D341Med (cell line): ENCODE measurements at regions not wholly inside any gene's neighbourhood (a gene's known extent, or its start where the extent isn't known, plus 50 kb on each side); places are given as distances from the start of the nearest gene placed in this dataset.
"Not testable (repeated sequence)": the region's sequence is repeated elsewhere in the genome, so short reads cannot be mapped to it uniquely, and the experiment has no call there.

Source experiments
- DNase-seq: peaks from one replicate; pipeline ENCODE4 v3.0.0; 2012; ENCODE audit warnings: low spot score

DNA sequence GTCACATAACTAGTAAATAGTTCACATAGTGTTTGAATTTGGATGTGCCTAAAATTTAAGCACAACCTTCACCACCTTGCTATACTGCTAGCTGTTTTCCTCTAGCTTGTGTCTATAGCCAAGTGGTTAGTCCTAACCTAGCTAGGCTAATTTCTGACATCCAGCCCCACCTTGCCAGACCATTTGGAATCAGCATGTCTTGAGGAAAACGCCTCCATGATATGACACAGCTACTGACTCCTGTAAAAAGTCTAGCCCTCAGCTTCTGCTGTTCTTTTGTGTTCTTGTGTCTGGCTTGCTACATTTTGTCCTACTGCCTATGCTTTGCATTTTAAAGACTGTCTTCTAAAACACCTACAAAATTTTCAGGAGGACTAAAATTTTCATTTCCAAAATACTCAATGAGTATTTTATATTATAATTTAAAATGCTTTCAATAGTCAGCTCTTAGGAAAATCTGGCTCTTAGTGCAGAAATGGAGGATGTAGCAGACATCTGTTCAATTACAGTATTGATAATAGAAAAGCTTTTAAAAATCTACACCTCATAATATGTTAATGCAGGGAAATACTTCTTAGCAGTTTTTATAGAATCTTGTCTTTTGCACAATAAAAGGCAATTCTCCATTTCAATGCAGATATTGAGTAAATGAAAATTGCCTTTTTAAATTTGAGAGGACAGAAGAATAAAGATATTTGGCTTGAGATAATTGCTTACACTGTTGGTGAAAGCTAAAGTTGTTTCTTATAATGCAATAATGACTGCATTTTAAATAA is 160.8 kb upstream of the APP start:
- DNase-seq: no peak

DNA sequence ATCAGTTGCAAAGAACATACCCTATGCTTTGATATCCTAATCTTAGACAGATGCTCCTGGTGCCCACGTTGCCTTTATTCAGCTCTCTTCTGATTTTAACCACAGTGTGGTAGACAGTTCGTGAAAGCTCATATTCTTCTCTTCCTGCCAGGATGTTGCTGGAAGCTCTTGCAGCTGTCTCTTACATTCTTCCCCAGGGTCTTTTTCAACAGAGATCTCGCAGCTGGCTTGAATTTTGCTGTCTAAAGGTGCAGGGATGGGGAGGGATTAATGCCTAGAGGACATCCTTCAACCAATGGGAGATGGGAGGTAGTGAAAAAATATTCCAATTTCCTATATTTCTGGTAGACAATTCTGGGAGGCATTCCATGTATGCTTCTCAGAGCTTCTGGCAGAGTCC is 150.0 kb upstream of the APP start:
- no peak for DNase-seq

DNA sequence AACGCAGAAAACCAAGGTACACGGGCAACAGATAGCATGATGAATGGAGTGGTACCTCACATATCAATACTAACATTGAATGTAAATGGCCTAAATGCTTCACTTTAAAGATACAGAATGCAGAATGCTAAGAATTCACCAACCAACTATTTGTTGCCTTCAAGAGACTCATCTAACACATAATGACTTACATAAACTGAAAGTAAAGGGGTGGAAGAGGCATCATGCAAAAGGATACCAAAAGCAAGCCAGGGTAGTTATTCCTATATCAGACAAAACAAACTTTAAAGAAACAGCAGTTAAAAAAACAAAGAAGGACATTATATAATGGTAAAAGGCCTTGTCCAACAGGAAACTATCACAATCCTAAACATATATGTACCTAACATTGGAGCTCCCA is 137.1 kb upstream of the APP start:
- no peak for DNase-seq

DNA sequence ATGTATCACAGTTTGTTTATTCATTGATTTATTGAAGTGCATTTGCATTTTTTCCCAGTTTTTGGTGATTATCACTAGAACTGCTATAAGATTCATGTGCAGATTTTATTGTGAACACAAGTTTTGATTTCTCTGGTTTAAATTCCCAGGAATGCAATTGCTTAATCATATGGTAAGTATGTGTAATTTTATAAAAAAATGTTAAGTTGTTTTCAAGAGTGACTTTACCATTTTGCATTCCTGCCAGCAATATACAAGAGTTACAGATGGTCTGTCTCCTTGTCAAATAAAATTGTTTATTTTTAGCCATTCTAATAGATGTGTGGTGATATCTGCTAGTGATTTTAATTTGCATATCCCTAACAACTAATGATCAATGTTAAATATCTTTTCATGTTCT is 127.3 kb upstream of the APP start:
- DNase-seq: no peak

DNA sequence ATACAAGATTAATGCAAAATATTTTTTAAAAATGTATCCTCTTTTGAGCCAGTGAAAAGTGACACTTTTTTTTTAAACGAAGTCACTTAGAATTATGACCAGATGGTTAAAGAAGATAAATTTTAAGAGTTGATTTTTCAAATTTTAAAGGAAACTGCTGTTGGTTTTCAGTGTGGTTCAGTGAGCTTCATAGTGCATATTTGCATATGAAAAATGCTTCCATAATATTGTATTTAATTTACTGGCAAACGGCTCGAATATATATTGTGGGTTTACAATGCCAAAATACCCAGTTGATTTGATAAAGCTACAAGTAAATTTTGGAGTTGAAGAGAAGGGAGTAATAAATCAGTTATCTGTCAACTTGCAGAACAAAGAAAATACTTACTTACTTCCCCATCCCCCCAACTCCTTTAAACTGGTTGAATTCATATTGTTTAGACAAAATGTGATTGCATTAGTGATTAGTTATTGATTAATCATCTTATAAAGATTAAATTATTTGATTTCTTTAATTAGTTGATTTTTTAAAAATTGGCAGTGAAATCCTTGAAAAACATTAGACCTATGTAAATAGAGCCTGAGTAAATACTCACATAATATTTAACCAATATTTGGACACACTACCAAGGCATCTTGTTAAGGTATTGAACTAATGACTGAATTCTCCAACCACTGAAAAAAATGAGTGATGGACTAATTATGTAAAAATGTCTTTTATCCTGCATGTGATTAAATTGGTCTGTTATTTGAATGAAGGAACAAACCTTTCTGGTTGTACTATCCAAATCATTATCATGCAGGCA is 122.8 kb upstream of the APP start:
- no peak for DNase-seq

DNA sequence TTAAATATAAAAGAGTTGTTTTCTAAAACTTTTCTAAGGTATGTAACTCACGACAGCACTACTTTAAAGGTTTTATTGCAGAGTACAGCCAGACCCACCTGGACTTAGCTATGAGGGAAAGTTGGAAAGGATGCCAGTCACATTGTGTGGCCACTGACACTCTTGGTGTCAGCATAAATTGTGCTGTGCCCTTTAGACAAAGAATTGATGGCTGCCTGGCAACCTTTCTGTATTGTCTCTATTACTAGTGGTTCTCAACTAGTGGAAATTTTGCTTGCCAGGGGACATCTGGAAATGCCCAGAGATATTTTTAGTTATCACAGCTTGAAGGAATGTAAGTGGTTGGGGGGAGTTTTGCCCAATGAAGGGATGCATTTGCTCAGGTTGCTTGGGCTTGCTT is 117.5 kb upstream of the APP start:
- no peak for DNase-seq

DNA sequence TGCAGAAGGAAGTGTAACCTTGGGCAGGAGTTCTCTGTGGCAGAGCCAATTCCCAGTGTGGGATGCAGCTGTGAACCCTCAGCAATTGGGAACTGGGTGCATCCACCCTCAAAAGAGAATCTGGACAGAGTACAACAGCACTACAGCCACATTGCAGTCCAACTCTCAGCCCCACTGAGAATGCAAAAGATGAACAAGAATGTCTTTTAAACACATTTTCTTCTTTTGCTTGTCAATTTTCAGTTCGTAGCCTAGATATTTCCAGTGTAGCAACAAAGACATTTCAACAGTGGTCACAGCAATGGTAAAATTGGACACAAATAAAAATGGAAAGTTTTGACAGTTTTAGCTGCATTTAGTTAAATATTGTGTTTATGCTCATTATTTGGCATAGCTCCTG is 114.0 kb upstream of the APP start:
- no peak for DNase-seq

DNA sequence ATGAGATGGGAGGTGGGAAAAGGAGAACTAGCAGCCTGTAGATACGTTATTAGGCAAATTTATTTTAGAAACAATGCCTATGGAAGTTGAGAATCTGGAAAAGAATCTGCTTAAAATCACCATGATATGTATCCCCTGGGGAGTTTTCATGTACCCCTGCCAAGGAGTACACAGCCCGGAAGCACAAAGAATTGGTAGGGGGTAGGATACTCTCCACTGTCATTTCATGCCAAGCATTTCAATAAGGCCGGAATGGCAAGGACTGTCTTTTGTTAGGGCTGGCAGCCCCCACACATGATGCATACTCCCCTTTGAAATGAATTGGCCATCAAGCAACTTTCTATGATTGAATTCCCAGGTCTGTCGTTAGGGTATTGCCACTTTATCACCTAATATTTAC is 111.5 kb upstream of the APP start:
- no peak for DNase-seq

DNA sequence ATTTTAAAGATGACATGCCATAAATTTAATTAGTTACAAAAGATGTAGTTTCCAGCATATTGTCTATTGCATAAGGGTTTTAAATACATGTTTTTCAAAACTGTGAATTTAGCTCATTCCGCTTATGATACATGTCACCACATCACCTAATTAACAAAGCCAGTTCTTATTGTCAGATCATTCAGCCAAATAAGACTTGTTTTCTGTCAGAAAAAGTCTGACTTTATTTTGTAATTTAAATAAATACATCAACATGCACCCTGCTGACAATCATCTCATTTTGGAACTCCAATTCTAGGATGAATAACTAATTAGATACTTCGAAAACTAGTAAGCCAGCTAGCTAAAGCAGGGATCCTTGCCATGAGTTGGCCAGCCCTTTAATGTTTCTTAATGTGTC is 110.9 kb upstream of the APP start:
- no peak for DNase-seq

DNA sequence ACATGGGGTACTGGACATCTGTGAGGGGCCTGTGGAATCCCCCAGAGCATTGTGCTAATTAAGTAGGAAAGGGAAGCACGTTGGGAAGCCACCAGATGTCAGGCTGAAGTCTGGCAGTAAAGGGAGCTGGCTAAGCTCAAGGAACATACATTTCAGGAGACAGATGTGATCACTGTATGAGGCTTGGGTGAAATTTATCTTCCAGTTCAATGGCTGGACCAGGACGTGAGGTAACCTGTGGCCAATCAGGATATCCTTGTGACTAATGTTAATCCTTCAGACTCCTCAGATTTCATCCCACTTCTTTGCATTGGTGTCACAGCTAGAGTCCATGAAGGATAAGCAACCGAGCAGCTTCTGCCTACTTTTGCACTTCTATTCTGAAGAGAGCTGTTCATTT is 110.2 kb upstream of the APP start:
- DNase-seq: peak; percentile 30

DNA sequence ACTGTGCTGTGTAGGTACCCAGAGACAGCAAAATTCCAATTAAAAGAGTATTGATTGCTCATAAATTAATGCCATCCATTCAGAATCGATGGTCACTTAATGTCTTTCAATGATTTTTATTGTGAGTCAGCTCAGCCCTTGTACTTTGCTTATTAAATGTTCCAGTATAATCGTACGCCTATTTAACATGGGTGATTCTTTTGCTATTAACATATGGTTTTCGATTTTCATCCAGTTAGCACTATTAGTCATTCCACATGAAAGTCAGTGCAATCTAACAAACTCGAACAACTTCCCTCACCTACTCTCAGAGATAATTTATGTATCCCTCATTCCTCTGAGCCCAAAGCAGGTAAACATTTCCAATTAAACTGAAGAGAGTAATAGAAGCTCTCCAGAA is 109.6 kb upstream of the APP start:
- DNase-seq: no peak

DNA sequence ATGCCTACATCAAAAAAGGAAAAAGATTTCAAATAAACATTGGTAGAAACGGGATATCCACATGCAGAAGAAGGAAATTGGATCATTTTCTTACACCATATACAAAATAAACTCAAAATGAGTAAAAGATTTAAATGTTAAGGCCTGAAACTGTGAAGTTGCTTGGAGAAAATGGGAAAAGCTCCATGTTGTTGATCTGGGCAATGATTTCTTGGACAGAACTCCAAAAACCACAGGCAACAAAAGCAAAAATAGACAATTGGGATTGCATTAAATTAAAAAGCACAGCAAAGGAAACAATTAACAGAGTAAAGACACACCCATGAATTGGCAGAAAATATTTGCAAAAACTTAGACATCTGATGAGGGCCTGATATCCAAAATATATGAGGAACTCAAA is 105.2 kb upstream of the APP start:
- DNase-seq: no peak

DNA sequence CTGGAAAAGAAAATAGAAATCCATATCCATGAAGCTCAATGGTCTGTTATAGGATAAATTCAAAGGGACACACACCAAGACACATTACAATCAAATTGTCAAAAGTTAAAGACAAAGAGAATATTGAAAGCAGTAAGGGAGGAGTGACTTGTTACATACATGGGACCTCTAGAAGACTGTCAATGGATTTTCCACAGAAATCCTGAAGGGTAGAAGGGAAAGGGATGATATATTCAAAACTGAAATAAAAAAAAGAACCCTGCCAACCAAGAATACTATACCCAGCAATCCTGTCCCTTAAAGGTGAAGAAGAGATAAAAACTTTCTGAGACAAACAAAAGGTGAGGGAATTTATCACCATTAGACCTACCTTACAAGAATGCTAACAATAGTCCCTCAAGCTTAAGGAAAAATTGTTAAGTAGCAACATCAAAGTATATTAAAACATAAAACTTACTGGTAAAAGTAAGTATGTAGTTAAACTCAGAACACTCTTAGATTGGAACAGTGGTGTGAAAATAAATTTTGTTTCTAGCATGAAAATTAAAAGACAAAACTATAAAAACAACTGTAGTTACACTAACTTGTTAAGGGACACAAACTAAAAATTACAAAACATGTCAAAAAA is 103.2 kb upstream of the APP start:
- no peak for DNase-seq

DNA sequence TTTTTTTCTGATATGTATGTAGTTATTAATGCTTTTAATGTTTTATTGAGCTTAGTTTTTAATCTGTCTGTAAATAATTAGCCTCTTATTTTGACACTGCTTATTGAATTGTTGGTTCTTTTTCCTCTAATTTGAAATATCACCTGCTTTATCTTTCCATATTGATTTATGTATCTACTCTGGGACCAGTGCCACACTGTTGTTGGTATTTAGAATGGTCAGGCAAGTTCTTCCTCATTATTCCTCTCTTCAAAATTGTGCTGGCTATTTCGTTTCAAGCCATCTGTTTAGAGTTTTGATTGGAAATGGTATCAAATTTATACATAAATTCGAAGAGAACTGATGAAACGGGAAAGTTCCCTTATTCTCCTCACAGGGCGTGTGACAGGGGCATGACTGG is 96.8 kb upstream of the APP start:
- DNase-seq: no peak

DNA sequence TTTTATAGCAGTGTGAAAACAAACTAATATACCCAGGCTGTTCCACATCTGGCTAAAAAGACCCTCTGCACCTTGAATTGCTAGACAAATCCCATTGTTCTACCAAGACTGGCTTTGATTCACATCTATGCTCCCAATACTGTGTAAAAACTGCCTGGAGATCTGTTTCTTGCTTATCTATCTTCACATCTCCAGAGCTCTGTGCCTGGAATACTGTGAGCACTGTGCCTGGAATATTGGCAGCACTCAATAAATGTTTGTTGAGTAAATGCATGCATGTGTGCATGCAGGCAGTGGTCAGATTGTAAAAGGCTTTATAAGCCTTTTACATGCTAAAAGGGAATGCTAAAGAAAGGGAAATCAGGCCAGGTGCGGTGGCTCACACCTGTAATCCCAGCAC is 75.5 kb upstream of the APP start:
- no peak for DNase-seq

DNA sequence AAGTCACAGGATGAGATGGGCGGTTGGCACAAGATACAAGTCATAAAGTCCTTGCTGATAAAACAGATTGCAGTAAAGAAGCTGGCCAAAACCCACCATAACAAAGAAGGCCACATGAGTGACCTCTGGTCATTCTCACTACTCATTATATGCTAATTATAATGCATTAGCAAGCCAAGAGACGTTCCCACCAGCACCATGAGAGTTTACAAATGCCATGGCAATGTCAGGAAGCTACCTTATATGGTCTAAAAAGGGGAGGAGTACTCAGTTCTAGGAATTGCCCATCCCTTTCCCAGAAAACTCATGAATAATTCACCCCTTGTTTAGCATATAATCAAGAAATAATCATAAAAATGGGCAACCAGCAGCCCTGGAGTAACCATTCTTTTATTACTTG is 74.9 kb upstream of the APP start:
- no peak for DNase-seq

DNA sequence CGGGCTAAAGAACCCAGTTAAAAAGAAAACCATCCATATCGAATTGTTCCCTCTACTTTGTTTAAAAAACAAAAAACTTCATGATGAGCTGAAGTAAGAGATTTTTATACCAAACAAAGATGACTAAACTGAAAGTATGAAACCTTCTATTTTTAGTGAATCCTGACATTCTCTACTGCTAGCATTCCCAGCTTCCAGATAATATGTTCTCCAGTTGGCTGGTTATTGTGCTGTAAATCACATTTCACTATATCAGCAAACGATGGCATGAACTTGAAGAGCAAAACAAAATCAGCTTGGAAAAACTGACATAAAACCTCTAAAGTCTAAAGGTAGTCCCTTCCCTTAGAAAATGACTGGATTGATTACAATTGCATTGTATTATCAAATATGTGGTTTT is 68.1 kb upstream of the APP start:
- no peak for DNase-seq

DNA sequence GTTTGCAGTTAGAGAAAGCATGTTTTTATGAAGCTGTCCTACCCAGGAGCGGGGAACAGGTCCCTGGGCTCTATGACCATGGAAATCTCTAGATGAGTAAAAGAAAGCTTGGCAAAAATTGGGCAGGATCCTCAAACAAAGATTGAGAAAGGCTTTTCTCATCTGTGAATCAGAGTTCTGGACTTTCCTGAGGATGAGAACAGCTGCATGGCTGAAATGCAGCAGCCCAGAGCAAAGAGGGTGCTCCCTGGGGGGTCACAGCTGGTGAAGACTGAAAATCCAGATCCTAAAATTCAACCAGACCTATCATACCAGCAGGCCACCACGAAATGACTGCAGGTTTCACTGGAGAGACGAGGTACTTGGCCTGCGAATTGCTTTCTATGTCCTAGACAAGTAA is 65.7 kb upstream of the APP start:
- no peak for DNase-seq

DNA sequence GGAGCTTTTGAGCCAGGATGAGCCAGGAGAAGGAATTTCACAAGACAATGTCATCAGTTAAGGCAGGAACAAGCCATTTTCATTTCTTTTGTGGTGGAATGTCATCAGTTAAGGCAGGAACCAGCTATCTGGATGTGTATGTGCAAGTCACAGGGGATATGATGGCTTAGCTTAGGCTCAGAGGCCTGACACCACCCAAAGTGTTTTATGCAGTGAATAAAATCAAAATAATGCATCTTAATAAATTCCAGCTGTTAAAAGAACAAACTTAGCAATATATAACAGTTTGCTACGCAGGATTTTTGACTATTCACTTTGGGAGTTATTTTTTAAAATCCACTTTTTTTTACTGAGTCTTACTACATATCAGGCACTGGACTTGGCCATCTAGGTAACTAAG is 62.7 kb upstream of the APP start:
- DNase-seq: not testable (repeated sequence)

DNA sequence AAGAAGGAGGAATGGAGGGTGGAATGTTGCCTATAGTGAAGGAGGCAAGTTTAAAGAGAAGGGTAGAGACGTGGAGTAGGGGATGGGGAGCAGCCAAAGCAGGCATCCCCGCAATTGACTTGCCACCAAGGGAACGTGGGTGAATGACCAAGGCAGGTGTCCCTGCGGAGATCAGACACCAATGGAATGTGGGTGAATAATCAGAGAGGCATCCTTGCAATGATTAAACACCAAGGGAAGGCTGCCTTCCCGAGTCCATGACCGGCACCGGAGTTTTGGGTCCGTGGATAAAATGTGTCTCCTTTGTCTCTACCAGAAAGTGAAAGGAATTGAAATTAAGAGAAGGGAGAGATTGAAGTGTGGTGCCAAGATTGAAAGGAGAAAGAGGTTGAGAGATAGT is 61.9 kb upstream of the APP start:
- DNase-seq: not testable (repeated sequence)

DNA sequence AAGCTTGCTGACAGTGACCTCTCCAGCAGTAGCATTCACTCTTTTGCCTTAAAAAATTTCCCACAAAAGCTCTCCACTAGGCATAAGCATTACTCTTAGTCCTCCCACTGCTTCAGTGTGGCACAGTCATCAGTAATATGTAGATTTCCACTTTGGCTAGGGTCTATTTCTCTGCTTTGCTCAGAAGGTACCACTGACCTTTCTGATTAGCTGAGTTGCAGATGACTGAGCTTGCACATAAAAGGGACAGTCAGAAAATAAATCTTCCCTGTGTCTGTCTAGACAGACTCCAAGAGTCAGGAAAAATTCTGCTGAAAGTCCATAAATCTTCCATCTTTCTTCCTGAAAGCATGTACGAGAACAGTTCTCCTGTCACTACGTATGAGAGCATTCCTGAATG is 56.6 kb upstream of the APP start:
- DNase-seq: no peak

DNA sequence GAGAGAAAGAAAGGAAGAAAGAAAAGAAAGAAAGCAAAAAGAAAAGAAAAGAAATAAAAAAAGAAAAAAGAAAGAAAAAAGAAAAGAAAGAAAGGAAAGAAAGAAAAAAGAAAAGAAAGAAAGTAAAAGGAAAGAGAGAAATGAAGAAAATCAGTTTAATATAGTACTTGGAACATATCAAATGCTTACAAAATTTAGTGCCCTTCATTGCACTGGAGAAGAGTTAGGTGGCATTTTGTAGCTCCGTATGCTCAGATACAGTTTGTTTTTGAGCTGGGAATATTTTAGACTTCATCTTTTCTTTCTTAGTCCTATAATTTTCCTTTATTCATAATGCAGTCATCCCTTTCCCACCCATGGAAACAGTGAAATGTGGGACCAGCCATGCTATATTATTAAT is 56.2 kb upstream of the APP start:
- no peak for DNase-seq

DNA sequence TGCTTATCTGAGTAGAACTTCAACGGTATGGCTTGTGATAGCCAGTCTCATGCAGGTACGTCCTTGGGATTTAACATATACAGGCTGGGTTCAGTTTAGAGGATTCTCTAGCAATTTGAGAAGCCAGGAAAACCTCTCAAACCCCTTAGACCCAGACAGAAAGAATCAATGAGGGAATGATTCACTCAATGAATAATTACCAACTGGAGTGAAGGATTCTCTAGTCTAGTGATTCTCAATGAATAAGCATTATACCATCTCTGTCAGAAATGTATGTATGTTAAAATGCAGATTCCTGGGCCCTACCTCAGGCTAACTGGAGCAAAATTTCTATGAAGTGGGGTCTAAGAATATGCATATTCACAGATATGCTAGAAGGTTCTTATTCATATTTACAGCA is 54.5 kb upstream of the APP start:
- DNase-seq: no peak
